Progenitor cell of endocrine pancreas (in vitro differentiated cells): ENCODE measurements at regions not wholly inside any gene's neighbourhood (a gene's known extent, or its start where the extent isn't known, plus 50 kb on each side); places are given as distances from the start of the nearest gene placed in this dataset.

Source experiments
- DNase-seq: peaks from one replicate; pipeline ENCODE4 v3.0.0; 2021; ENCODE audit warnings: low spot score; ENCODE audit not compliant: unreplicated experiment
- H3K27ac Mint-ChIP-seq: 2 replicates; pipeline ENCODE4 v1.8.0; 2021; ENCODE audit warnings: mild to moderate bottlenecking, moderate library complexity, mixed read lengths
- H3K27me3 Mint-ChIP-seq: 2 replicates; pipeline ENCODE4 v1.8.0; 2021; ENCODE audit warnings: mixed read lengths
- H3K36me3 Mint-ChIP-seq: 2 replicates; pipeline ENCODE4 v1.8.0; 2022; ENCODE audit warnings: mixed read lengths; ENCODE audit not compliant: insufficient read depth
- H3K4me1 Mint-ChIP-seq: 2 replicates; pipeline ENCODE4 v1.8.0; 2021; ENCODE audit warnings: low read depth, mixed read lengths
- H3K4me3 Mint-ChIP-seq: 2 replicates; pipeline ENCODE4 v1.8.0; 2021; ENCODE audit warnings: low read depth, mild to moderate bottlenecking, moderate library complexity, mixed read lengths
- H3K9me3 Mint-ChIP-seq: 2 replicates; pipeline ENCODE4 v1.8.0; 2021; ENCODE audit warnings: low read depth, mixed read lengths
- CTCF ChIP-seq: fragments of 200-600 bp; sonication (generic); IDR thresholded peaks from one replicate; pipeline ENCODE4 v1.5.0; 2021; ENCODE audit warnings: antibody characterized with exemption, mild to moderate bottlenecking; ENCODE audit not compliant: unreplicated experiment

DNA sequence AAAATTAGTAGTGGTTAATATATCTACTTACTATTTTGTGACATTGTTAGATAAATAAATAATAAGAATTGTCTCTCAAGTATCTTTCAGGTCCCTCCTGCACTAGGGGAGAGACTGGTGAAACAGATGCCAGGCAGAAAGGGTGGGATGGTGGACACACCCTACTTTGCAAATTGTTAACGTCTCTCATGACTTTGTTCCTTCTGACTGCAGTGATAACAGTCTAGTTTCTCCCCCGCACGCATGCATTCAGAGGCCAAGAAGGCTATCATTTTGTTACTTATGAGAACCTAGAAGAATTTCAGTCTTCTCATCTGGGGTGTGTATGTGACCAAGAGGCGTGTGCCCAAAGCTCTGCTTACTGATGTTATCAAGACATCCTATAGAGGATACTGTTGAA, 152.3 kb downstream of the EDN1 start:
- peaks cover 8% of the 10 kb centered on the region for H3K27me3 Mint-ChIP-seq
- no peaks in the 10 kb centered on the region for H3K9me3 Mint-ChIP-seq
- TF ChIP-seq CTCF = no peak
- no peaks in the 10 kb centered on the region for H3K36me3 Mint-ChIP-seq
- H3K27ac Mint-ChIP-seq = no peak overlapping the region
- no peak for DNase-seq
- peaks cover 3% of the 10 kb centered on the region for H3K4me1 Mint-ChIP-seq
- H3K4me3 Mint-ChIP-seq = no peak overlapping the region

DNA sequence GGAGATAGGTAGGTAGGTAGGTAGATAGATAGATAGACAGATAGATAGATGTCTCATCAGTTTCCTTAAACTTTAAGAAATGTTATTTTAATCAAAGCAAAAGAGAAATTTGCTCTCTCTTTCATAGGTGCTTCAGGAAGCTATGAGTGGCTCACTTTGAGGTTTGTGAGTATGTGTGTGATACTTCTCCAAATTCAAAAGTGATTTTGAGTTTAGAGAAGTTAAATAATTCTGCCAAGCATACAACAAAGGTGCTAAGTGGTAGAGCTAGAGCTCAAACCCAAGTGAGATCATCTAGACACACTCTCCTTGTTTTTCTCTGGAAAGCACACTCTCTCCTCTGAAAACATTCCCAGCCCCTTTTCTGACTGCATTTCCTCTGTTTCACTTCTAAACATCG, 156.2 kb downstream of the EDN1 start:
- DNase-seq = no peak
- Mint-ChIP-seq H3K36me3 (no peaks in the 10 kb centered on the region), H3K27me3 (peaks cover 8% of the 10 kb centered on the region), H3K9me3 (no peaks in the 10 kb centered on the region), H3K4me3 (no peak overlapping the region), H3K4me1 (peaks cover 3% of the 10 kb centered on the region), H3K27ac (no peak overlapping the region)
- TF ChIP-seq CTCF = no peak

- H3K9me3 Mint-ChIP-seq = peaks cover 13% of the 10 kb centered on the region
- H3K4me1 Mint-ChIP-seq = peaks cover 3% of the 10 kb centered on the region
- H3K36me3 Mint-ChIP-seq = peaks cover 4% of the 10 kb centered on the region
- TF ChIP-seq CTCF = no peak
- no peaks in the 10 kb centered on the region for H3K27me3 Mint-ChIP-seq
- H3K27ac Mint-ChIP-seq = no peak overlapping the region
- H3K4me3 Mint-ChIP-seq = no peak overlapping the region
- no peak for DNase-seq
Measured at GRCh38 chr6:12449447-12449846, 159.3 kb downstream of the EDN1 start.

GRCh38 chr6:12450467-12450866, 160.3 kb downstream of the EDN1 start:
- Mint-ChIP-seq H3K4me3 (no peak overlapping the region), H3K27me3 (no peaks in the 10 kb centered on the region), H3K9me3 (peaks cover 18% of the 10 kb centered on the region), H3K4me1 (peaks cover 3% of the 10 kb centered on the region), H3K27ac (no peak overlapping the region), H3K36me3 (peaks cover 4% of the 10 kb centered on the region)
- no peak for TF ChIP-seq CTCF
- DNase-seq = no peak

GRCh38 chr6:12456343-12456742, 166.2 kb downstream of the EDN1 start:
- H3K9me3 Mint-ChIP-seq = peaks cover 18% of the 10 kb centered on the region
- H3K27me3 Mint-ChIP-seq = peaks cover 16% of the 10 kb centered on the region
- H3K36me3 Mint-ChIP-seq = peaks cover 4% of the 10 kb centered on the region
- no peak for TF ChIP-seq CTCF
- DNase-seq = no peak
- H3K4me3 Mint-ChIP-seq = no peak overlapping the region
- H3K27ac Mint-ChIP-seq = no peak overlapping the region
- H3K4me1 Mint-ChIP-seq = no peaks in the 10 kb centered on the region

DNA sequence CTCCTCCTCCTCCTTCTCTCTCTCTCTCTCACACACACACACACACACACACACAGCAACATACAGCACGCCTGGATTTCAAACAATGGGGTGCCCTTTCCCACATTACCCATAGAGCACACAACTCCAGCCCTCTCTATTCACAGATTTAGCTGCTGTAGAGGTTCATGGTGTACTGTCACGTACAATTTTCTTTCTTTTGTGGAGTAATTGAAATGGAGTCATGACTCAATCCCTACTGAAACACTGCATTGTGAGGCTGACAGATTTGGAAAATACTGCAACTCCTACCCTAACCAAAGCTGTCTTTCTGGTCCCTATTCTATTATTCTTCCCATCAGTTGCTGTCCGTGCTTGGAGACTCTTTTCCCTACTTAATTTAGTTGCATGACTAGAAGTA, 166.9 kb downstream of the EDN1 start:
- TF ChIP-seq CTCF = no peak
- no peak overlapping the region for H3K27ac Mint-ChIP-seq
- H3K4me3 Mint-ChIP-seq = no peak overlapping the region
- DNase-seq = no peak
- peaks cover 4% of the 10 kb centered on the region for H3K36me3 Mint-ChIP-seq
- peaks cover 16% of the 10 kb centered on the region for H3K27me3 Mint-ChIP-seq
- H3K9me3 Mint-ChIP-seq = peaks cover 18% of the 10 kb centered on the region
- no peaks in the 10 kb centered on the region for H3K4me1 Mint-ChIP-seq
